ENCODE measurements at regions not wholly inside any gene's neighbourhood (a gene's known extent, or its start where the extent isn't known, plus 50 kb on each side); places are given as distances from the start of the nearest gene placed in this dataset.

GRCh38 chr1:193841857-193842256 is 655.4 kb upstream of the B3GALT2 start:
- no peak overlapping the region for H3K4me3 Mint-ChIP-seq
- no peak for DNase-seq
- ChIA-PET POLR2A (no interaction called here), CTCF (no interaction called here)
- H3K36me3 Mint-ChIP-seq (ENCODE audit: low read depth): no peaks in the 10 kb centered on the region
- no peaks in the 10 kb centered on the region for H3K4me1 Mint-ChIP-seq
- H3K27ac Mint-ChIP-seq: no peak overlapping the region
- H3K27me3 Mint-ChIP-seq: no peaks in the 10 kb centered on the region
- H3K9me3 Mint-ChIP-seq: peaks cover 8% of the 10 kb centered on the region

DNA sequence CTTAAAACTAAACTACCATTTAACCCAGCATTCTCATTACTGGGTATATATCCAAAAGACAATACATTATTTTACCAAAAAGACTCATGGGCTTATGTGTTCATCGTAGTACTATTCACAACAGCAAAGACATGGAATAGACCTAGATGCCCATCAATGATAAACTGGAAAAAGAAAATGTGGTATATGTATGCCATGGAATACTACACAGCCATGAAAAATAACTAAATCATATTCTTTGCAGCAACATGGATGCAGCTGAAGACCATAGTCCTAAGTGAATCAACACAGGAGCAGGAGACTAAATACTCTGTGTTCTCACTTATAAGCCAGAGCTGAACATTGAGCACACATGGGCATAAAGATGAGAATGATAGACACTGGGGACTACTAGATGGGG is 645.1 kb upstream of the B3GALT2 start:
- no peak overlapping the region for H3K27ac Mint-ChIP-seq
- H3K4me3 Mint-ChIP-seq: no peak overlapping the region
- H3K9me3 Mint-ChIP-seq: peaks cover 21% of the 10 kb centered on the region
- peaks cover 2% of the 10 kb centered on the region for H3K4me1 Mint-ChIP-seq
- POLR2A ChIA-PET: no interaction called here
- H3K27me3 Mint-ChIP-seq: peaks cover 1% of the 10 kb centered on the region
- CTCF ChIA-PET: interaction anchor here (0.5 kb wide), 1 partner anchor 150 kb away, joined by 3 read pairs; no protein-coding TSS in a partner anchor
- peaks cover 2% of the 10 kb centered on the region for H3K36me3 Mint-ChIP-seq (ENCODE audit: low read depth)
- DNase-seq: no peak

GRCh38 chr1:193827516-193827915 is 641.1 kb upstream of the B3GALT2 start:
- Mint-ChIP-seq H3K4me3 (no peak overlapping the region), H3K27ac (no peak overlapping the region), H3K27me3 (peaks cover 2% of the 10 kb centered on the region), H3K36me3 (ENCODE audit: low read depth) (no peaks in the 10 kb centered on the region), H3K9me3 (peaks cover 18% of the 10 kb centered on the region), H3K4me1 (no peaks in the 10 kb centered on the region)
- ChIA-PET CTCF (no interaction called here), POLR2A (no interaction called here)
- DNase-seq: no peak

- H3K9me3 Mint-ChIP-seq: peaks cover 11% of the 10 kb centered on the region
- H3K4me1 Mint-ChIP-seq: no peaks in the 10 kb centered on the region
- CTCF ChIA-PET: no interaction called here
These were observed 633.0 kb upstream of the B3GALT2 start for GRCh38 chr1:193819376-193819775.

DNA sequence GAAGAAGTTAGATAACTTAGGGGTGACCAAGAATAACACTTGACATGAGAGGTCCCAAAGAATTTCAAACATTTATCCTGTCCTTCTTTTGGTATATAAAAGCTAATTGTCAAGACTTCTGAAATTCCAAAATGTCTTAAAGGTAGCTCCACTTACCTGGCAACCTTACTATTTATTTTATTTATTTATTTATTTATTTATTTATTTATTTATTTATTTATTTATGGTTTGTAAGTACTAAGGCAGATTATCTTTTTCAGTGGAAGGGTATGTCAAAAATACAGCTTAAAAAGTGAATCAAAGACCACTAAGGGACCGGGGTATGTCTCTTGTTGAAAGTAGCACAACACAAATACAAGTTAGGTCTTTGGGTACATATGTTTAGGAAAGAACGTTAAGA is 620.8 kb upstream of the B3GALT2 start:
- DNase-seq: no peak
- Mint-ChIP-seq H3K9me3 (peaks cover 7% of the 10 kb centered on the region), H3K4me1 (peaks cover 5% of the 10 kb centered on the region), H3K4me3 (no peak overlapping the region), H3K27me3 (no peaks in the 10 kb centered on the region), H3K36me3 (ENCODE audit: low read depth) (no peaks in the 10 kb centered on the region), H3K27ac (no peak overlapping the region)
- POLR2A ChIA-PET: no interaction called here
- CTCF ChIA-PET: no interaction called here

More at GRCh38 chr1:193819376-193819775, 633.0 kb upstream of the B3GALT2 start:
- no peaks in the 10 kb centered on the region for H3K27me3 Mint-ChIP-seq
- H3K36me3 Mint-ChIP-seq (ENCODE audit: low read depth): no peaks in the 10 kb centered on the region
- no peak overlapping the region for H3K4me3 Mint-ChIP-seq
- no peak overlapping the region for H3K27ac Mint-ChIP-seq
- no peak for DNase-seq
- POLR2A ChIA-PET: no interaction called here

DNA sequence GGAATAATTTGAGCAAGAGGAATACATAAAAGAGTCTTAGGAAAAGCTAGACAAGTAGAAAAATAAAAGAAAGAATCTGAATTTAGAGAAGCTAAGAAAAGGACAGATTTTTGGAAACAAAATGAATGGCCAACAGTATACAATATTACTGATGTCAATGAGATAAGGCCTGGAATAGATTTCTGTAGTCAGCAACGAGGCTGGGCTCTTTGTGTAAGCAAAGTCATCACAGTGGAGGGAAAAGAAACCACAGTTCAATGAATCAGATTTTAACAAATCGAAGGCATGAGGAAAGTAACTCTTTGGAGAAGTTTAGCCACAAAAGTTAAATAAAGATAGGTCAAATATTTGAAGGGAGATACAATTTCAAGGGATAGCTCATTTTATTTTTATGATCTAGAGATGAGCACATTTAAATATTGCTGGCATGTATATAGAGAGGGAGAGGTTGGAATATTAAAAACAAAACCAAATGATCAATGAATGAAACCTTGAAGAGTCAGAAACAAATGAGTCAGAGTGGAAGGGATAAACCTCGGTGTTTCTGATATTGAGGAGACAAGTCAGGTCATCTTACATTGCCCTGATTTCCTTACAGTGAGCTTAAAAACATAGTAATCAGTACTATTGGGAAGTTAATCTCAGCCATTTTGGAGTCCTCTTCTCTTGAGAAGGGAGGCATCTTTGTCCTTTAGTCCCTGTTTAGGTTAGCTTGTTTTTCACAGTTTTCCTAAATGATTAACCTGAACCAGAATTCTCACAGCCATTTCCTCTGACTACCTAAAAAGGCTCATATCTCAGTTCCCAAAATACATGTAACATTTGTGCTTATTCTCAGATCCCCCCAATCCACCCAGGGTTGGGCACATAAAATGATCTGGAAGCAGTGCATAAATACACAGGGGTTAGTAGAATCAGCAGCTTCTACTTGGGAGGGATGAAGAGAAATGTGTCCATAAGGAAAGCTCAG is 620.0 kb upstream of the B3GALT2 start:
- Mint-ChIP-seq H3K9me3 (peaks cover 7% of the 10 kb centered on the region), H3K4me3 (no peak overlapping the region), H3K27me3 (no peaks in the 10 kb centered on the region), H3K36me3 (ENCODE audit: low read depth) (no peaks in the 10 kb centered on the region), H3K4me1 (peaks cover 5% of the 10 kb centered on the region), H3K27ac (no peak overlapping the region)
- no peak for DNase-seq
- POLR2A ChIA-PET: no interaction called here
- CTCF ChIA-PET: interaction anchor here (1.3 kb wide), 1 partner anchor 23 kb away, joined by 3 read pairs; no protein-coding TSS in a partner anchor

GRCh38 chr1:193799948-193800690 is 613.7 kb upstream of the B3GALT2 start:
- CTCF ChIA-PET: no interaction called here
- DNase-seq: no peak
- Mint-ChIP-seq H3K4me3 (no peak overlapping the region), H3K27me3 (no peaks in the 10 kb centered on the region), H3K4me1 (no peaks in the 10 kb centered on the region), H3K27ac (no peak overlapping the region), H3K36me3 (ENCODE audit: low read depth) (no peaks in the 10 kb centered on the region), H3K9me3 (peaks cover 8% of the 10 kb centered on the region)
- POLR2A ChIA-PET: no interaction called here

- no peaks in the 10 kb centered on the region for H3K4me1 Mint-ChIP-seq
- no peak overlapping the region for H3K4me3 Mint-ChIP-seq
- no peak for DNase-seq
- ChIA-PET POLR2A (no interaction called here), CTCF (no interaction called here)
- H3K27me3 Mint-ChIP-seq: no peaks in the 10 kb centered on the region
- peaks cover 8% of the 10 kb centered on the region for H3K9me3 Mint-ChIP-seq
- H3K36me3 Mint-ChIP-seq (ENCODE audit: low read depth): no peaks in the 10 kb centered on the region
- H3K27ac Mint-ChIP-seq: no peak overlapping the region
These were observed 613.0 kb upstream of the B3GALT2 start for GRCh38 chr1:193799371-193799770.

DNA sequence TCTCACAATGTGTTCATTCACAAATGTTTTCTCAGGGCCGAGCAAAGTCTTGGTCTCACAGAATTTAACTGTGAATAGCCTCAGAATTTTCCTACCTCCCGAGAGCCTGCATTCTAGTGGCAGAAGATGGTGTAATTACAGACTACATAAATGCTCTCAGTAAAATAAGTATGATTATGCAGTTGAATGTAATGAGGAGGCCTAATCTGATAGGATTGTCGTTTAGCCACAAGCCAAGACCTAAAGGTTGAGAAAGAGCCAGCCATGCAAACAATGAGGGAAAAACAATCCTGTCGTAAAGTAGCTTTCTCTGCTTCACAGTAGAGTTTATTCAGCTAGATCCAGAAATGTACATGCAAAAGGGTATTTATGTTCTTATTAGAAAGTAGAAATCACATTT is 607.8 kb upstream of the B3GALT2 start:
- Mint-ChIP-seq H3K4me1 (no peaks in the 10 kb centered on the region), H3K36me3 (ENCODE audit: low read depth) (no peaks in the 10 kb centered on the region), H3K9me3 (no peaks in the 10 kb centered on the region), H3K4me3 (no peak overlapping the region), H3K27me3 (no peaks in the 10 kb centered on the region), H3K27ac (no peak overlapping the region)
- DNase-seq: no peak
- POLR2A ChIA-PET: no interaction called here
- CTCF ChIA-PET: no interaction called here

DNA sequence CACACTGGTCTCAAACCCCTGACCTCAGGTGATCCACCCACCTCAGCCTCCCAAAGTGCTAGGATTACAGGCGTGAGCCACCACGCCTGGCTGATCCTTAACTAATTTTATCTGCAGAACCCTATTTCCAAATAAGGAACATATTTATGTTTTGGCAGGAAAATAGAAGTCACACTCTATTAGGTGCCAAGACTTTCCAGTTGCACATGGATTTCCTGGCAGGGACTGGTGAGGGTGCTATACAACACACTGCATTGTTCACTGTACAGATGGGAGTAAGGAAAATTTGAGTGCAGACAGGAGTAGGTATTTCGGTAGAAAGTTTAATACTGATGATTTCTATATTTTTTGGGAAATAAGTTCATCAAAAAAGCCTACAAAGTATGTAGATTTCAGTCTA is 605.3 kb upstream of the B3GALT2 start:
- Mint-ChIP-seq H3K9me3 (no peaks in the 10 kb centered on the region), H3K27ac (no peak overlapping the region), H3K4me3 (no peak overlapping the region), H3K36me3 (ENCODE audit: low read depth) (no peaks in the 10 kb centered on the region), H3K27me3 (no peaks in the 10 kb centered on the region), H3K4me1 (no peaks in the 10 kb centered on the region)
- ChIA-PET POLR2A (no interaction called here), CTCF (no interaction called here)
- DNase-seq: no peak

GRCh38 chr1:193787061-193787460 is 600.6 kb upstream of the B3GALT2 start:
- no peaks in the 10 kb centered on the region for H3K9me3 Mint-ChIP-seq
- DNase-seq: no peak
- ChIA-PET CTCF (no interaction called here), POLR2A (no interaction called here)
- H3K4me1 Mint-ChIP-seq: no peaks in the 10 kb centered on the region
- H3K4me3 Mint-ChIP-seq: no peak overlapping the region
- H3K27ac Mint-ChIP-seq: no peak overlapping the region
- H3K27me3 Mint-ChIP-seq: no peaks in the 10 kb centered on the region
- no peaks in the 10 kb centered on the region for H3K36me3 Mint-ChIP-seq (ENCODE audit: low read depth)

DNA sequence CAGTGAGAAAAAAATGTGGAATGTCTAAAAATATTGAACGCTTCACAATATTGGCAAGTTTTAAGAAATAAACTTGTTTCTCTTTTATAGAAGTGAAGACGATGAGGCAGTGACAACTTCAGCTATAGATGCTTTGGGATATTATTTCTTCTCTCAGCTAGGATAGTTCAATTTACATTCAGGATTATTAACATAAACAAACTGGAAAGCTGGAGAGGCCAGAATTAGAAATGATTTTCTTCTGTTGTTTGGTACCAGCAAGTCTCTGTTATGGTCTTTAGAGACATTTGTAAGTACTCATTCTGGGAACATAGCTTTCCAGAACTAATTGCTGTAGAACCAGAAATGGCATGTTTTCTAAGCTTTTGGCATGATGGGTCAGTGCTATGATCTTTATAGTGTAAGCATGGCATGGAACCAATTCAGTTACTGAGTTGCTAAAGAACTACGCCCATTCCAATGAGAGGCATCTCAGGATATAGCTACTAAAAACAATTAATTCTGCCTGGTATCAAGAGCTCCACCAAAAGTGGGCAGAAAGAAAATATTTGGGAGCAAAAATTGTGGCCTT is 599.5 kb upstream of the B3GALT2 start:
- Mint-ChIP-seq H3K4me3 (no peak overlapping the region), H3K27ac (no peak overlapping the region), H3K27me3 (no peaks in the 10 kb centered on the region), H3K4me1 (no peaks in the 10 kb centered on the region), H3K9me3 (no peaks in the 10 kb centered on the region), H3K36me3 (ENCODE audit: low read depth) (no peaks in the 10 kb centered on the region)
- POLR2A ChIA-PET: no interaction called here
- no peak for DNase-seq
- CTCF ChIA-PET: no interaction called here

DNA sequence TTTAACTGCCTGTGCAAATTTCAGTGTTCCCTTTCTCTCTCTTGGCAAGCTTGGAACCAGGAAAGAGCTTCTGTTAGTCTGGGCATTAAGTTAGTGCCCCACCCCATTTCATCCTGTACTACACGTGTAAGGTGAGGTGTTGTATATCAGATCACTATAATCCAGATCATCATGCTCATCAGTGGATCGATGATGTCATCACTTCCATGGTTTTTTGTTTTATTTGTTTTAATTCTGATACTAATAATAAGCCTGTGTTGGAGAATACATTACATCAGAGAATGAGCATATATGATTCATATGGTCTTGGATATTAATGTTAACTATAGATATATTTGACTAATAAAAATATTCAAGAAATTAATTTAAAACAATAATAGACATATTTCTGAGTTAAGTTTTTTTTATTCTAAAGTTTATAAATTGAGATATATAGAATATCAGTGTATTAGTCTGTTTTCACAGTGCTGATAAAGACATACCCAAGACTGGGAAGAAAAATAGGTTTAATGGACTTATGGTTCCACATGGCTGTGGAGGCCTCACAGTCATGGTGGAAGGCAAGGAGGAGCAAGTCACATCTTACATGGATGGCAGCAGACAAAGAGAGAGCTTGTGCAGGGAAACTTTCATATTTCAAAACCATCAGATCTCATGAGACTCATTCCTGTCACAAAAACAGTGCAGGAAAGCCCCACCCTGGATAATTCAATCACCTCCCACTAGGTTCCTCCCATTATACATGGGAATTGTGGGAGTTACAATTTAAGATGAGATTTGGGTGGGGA is 588.3 kb upstream of the B3GALT2 start:
- H3K36me3 Mint-ChIP-seq (ENCODE audit: low read depth): peaks cover 2% of the 10 kb centered on the region
- ChIA-PET CTCF (no interaction called here), POLR2A (no interaction called here)
- H3K4me1 Mint-ChIP-seq: peaks cover 3% of the 10 kb centered on the region
- no peaks in the 10 kb centered on the region for H3K27me3 Mint-ChIP-seq
- DNase-seq: no peak
- H3K27ac Mint-ChIP-seq: no peak overlapping the region
- no peak overlapping the region for H3K4me3 Mint-ChIP-seq
- peaks cover 22% of the 10 kb centered on the region for H3K9me3 Mint-ChIP-seq
